Osteocyte (in vitro differentiated cells): ENCODE measurements at regions not wholly inside any gene's neighbourhood (a gene's known extent, or its start where the extent isn't known, plus 50 kb on each side); places are given as distances from the start of the nearest gene placed in this dataset.

Experiments
- DNase-seq: peaks from one replicate; pipeline ENCODE4 v3.0.0; 2021; ENCODE audit warnings: mixed read lengths; ENCODE audit not compliant: unreplicated experiment; ENCODE audit errors: extremely low spot score
- H3K27ac Mint-ChIP-seq: one replicate; pipeline ENCODE4 v1.8.0; 2021; ENCODE audit warnings: mild to moderate bottlenecking, mixed read lengths; ENCODE audit not compliant: unreplicated experiment
- H3K27me3 Mint-ChIP-seq: one replicate; pipeline ENCODE4 v1.8.0; 2021; ENCODE audit warnings: mixed read lengths; ENCODE audit not compliant: unreplicated experiment
- H3K36me3 Mint-ChIP-seq: one replicate; pipeline ENCODE4 v1.8.0; 2021; ENCODE audit warnings: mixed read lengths; ENCODE audit not compliant: unreplicated experiment
- H3K4me1 Mint-ChIP-seq: one replicate; pipeline ENCODE4 v1.8.0; 2021; ENCODE audit warnings: mixed read lengths; ENCODE audit not compliant: unreplicated experiment
- H3K4me3 Mint-ChIP-seq: one replicate; pipeline ENCODE4 v1.8.0; 2021; ENCODE audit warnings: mild to moderate bottlenecking, moderate library complexity, mixed read lengths; ENCODE audit not compliant: unreplicated experiment
- H3K9me3 Mint-ChIP-seq: one replicate; pipeline ENCODE4 v1.8.0; 2021; ENCODE audit warnings: mixed read lengths; ENCODE audit not compliant: unreplicated experiment
- TF ChIP-seq, protein P1 (sequence below): fragments of 200-600 bp; sonication (generic); IDR thresholded peaks from 2 replicates; pipeline ENCODE4 v1.5.0; 2021; ENCODE audit warnings: antibody characterized with exemption, mild to moderate bottlenecking, moderate library complexity

DNA sequence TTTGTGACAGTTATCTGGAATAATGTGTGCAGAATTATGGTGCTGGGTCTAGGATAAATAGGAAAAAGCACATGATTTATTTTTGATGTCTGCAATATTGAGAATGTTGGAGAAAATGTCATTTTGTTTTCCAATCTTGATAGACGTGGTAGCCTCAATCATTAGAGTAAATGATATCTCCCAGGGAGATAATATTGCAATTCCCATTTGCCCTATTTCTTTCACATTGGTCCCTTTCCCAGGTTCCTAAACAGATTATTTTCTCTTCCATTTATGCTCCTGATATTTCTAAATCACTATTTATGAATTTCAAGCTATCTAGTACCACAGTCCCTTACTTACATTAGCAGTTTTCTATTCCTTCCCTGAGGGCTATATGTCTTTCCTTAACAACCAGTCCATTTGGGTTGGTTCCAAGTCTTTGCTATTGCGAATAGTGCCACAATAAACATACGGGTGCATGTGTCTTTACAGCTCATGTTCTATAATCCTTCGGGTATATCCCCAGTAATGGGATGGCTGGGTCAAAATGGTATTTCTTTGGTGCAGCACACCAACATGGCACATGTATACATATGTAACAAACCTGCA, 447.3 kb downstream of the PLA2G4A start:
- no peaks in the 10 kb centered on the region for H3K9me3 Mint-ChIP-seq
- no peaks in the 10 kb centered on the region for H3K36me3 Mint-ChIP-seq
- no peak for DNase-seq
- no peaks in the 10 kb centered on the region for H3K4me1 Mint-ChIP-seq
- TF ChIP-seq, protein P1, sequence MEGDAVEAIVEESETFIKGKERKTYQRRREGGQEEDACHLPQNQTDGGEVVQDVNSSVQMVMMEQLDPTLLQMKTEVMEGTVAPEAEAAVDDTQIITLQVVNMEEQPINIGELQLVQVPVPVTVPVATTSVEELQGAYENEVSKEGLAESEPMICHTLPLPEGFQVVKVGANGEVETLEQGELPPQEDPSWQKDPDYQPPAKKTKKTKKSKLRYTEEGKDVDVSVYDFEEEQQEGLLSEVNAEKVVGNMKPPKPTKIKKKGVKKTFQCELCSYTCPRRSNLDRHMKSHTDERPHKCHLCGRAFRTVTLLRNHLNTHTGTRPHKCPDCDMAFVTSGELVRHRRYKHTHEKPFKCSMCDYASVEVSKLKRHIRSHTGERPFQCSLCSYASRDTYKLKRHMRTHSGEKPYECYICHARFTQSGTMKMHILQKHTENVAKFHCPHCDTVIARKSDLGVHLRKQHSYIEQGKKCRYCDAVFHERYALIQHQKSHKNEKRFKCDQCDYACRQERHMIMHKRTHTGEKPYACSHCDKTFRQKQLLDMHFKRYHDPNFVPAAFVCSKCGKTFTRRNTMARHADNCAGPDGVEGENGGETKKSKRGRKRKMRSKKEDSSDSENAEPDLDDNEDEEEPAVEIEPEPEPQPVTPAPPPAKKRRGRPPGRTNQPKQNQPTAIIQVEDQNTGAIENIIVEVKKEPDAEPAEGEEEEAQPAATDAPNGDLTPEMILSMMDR: no peak
- no peaks in the 10 kb centered on the region for H3K27me3 Mint-ChIP-seq
- no peak overlapping the region for H3K4me3 Mint-ChIP-seq
- no peak overlapping the region for H3K27ac Mint-ChIP-seq

DNA sequence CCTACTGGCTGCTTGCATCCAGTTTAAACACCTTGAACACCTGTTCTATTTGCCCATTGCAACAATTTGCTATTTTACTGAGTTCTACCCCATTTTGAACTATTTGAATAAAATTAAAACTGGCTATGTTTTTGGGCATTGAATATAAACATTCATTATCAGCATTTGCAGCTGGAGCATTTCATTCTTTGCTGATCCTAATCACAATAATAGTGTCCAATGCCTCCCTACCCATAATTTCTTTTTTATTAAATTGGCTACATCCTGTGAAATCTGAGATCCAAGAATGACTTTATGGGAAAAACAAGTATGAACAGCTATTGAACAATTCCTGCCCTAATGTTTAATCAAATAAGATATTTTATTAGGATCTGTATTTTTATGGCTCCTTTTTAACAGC, 447.9 kb downstream of the PLA2G4A start:
- Mint-ChIP-seq H3K36me3 (no peaks in the 10 kb centered on the region), H3K9me3 (no peaks in the 10 kb centered on the region), H3K27me3 (no peaks in the 10 kb centered on the region), H3K4me3 (no peak overlapping the region), H3K4me1 (no peaks in the 10 kb centered on the region), H3K27ac (no peak overlapping the region)
- no peak for DNase-seq
- TF ChIP-seq, protein P1: no peak

DNA sequence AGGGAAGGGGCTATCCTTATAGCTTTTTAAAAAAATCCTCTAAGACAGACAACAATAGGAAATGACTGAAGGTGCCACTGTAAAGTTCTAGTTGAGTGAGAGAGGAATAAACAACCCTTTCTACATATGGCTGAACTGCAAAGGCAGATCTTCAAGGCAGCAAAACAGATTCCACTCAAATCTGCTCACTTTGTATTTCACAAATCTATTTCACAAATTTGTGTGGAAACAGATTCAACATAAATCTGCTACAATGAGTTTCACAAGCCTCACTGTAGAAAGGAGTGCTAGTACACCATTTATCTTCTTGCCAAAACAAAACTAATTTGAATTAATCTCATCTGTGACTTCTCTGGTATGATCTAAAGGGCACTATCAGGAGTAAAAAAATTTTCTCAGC, 451.3 kb downstream of the PLA2G4A start:
- Mint-ChIP-seq H3K27ac (no peak overlapping the region), H3K4me3 (no peak overlapping the region), H3K4me1 (no peaks in the 10 kb centered on the region), H3K27me3 (no peaks in the 10 kb centered on the region), H3K9me3 (no peaks in the 10 kb centered on the region), H3K36me3 (no peaks in the 10 kb centered on the region)
- no peak for DNase-seq
- TF ChIP-seq, protein P1: no peak

DNA sequence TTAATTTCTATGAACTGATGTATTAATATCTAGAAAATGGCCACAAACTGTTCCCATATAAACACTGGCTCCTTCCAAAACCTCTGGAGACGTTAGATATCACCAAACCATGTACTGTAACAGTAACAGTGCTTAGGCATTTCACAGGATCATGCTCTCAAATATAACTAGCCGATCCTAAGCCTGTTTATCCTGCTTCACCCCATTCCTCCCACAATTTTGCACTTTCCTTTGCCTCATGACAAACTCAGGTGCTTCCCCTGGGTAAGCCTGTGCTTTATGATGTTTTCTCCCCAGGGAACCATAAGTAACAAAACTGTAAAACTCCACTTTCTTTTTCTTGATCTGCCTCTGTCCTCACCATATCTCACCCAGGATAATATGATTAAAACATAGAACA, 452.3 kb downstream of the PLA2G4A start:
- no peaks in the 10 kb centered on the region for H3K9me3 Mint-ChIP-seq
- H3K4me1 Mint-ChIP-seq: no peaks in the 10 kb centered on the region
- no peak overlapping the region for H3K27ac Mint-ChIP-seq
- H3K4me3 Mint-ChIP-seq: no peak overlapping the region
- no peak for DNase-seq
- TF ChIP-seq, protein P1: no peak
- no peaks in the 10 kb centered on the region for H3K36me3 Mint-ChIP-seq
- no peaks in the 10 kb centered on the region for H3K27me3 Mint-ChIP-seq

DNA sequence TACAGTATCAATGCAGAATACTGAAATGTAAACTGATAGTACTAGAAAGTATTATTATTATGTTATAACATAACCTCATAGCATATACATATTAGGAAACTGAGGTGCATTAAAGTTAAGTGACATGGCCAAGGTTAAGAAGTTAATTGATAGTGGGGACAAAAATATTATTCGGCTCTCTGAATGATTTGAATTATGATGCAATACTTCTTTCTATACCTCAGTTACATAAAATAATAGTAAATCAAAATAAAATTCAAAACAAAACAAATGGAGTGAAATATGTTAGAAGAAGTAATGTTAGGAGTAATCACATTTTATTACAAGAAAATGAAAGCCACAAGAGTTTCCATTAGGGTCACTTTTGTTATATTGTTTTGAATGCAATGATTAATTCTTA, 455.2 kb downstream of the PLA2G4A start:
- Mint-ChIP-seq H3K4me3 (no peak overlapping the region), H3K9me3 (peaks cover 8% of the 10 kb centered on the region), H3K36me3 (peaks cover 2% of the 10 kb centered on the region), H3K4me1 (no peaks in the 10 kb centered on the region), H3K27ac (no peak overlapping the region), H3K27me3 (no peaks in the 10 kb centered on the region)
- TF ChIP-seq, protein P1: no peak
- DNase-seq: no peak
